ENCODE measurements at regions not wholly inside any gene's neighbourhood (a gene's known extent, or its start where the extent isn't known, plus 50 kb on each side); places are given as distances from the start of the nearest gene placed in this dataset.
A peak's percentile ranks its signal among the peaks of the same experiment; 100 is the strongest.
"Not testable (repeated sequence)": the region's sequence is repeated elsewhere in the genome, so short reads cannot be mapped to it uniquely, and the experiment has no call there.

DNA sequence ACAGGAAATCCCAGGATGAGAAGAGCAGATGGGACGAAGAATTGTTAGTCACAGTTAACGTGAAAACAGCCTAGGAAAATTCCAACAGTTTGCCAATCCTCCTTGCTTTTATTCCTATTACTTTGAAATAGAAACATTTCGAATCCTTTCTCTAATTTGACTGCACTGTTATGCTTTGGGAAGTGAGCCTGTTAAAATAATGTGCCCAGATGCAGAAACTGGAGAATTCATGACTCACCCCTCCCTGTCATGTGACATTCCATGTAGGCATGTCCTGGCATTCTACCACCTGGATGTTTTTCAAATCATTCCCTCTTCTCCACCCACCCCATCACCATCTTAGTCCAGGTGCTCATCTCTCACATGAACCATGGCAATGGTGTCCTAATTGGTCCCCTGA lies 107.3 kb downstream of the MINAR1 start:
- DNase-seq (ENCODE audit: low read depth in 2 of 2), result no peak

DNA sequence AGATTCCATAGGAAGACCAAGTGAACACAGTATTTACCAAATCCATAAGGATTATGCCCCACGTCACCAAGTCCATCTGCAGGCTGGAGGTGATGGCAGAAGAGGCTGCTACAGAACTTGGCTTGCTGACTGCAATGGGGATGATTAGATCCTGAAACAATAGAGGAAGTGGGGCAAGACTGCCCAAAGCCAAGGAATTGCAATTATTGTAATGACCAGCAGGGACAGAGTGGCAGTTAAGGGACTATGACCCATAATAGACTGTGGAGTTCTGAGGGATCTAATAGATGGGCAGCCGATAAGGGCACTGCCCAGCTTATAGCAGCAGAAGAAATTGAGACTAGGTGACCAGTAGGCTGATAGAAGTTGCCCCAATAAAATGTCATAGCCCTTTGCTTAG lies 108.4 kb downstream of the MINAR1 start:
- DNase-seq (ENCODE audit: low read depth in 2 of 2), result no peak

DNA sequence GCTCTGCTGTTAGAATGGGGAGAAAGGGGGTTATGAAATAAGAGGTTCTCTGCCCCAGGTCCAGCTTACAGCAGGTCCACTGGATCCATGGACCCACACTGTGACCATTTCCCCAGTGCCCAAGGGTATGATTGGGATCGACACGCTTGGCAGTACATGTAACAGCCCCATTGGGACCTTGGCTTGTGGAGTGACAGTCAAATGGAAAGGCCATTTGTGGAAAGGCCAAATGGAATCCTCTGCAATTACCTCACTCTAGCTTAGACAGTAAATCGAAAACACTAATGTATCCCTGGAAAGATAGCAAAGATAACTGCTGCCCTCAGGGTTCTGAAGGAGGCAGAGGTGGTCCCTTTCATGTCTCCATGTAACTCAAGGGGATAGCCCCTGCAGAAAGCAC lies 109.1 kb downstream of the MINAR1 start:
- DNase-seq (ENCODE audit: low read depth in 2 of 2), result no peak

DNA sequence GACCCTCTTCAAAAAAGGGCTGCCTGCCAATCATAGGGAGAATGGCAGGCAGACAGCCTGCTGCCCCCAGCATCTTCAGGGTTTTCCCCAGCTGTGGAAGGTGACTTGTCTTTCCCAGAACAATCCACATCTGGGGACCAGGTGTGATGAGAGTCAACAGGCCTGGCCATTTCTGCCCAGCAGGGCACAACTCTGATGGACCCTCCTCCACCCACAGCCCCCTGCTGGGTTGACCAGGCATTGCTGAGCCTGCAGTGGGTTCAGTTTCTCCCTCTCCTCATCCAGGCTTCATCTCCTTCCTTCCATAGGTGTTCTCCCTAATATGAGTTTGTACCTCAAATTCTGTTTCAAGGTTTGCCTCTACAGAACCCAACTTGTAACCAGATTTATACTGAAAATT lies 111.0 kb downstream of the MINAR1 start:
- DNase-seq (ENCODE audit: low read depth in 2 of 2), result no peak

DNA sequence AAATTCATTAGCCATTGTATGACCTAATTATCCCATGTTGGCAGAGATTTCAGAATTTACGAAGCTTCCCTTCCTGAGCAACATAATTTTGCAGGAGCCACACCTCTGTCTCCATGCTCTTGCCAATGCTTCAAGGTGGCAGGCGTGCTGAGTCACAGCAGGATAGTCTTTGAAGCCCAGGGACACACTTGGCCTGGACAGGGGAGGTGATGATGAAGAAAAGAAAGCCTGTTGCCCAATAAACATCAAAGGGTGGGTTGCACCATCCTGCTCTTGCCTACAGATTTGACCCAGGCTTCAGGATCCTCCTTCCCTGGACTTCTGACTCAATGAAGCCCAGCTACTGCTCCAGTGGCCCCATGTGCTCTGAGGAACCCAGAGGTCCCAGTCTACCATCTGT lies 117.1 kb downstream of the MINAR1 start:
- DNase-seq (ENCODE audit: low read depth in 2 of 2), result no peak

DNA sequence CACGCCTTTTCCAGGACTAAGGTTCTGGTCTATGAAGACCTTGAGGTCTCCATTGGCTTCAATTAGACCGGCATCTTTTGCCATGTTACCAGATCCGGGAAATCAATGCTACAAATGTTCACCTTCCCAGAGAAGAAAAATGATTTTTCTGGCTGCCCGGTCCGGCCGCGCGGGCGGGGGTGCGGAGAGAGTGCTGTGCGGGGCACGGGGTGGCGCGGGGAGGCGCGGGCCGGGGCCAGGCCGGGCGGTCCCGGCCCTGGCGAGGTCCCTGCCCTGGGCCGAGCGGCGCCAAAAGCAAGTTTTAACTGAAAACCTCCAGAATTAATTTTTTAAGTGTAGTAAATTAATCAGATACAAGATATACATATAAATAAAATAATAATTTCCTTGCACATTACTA lies 128.2 kb downstream of the MINAR1 start:
- no peak for DNase-seq (ENCODE audit: low read depth in 2 of 2)

DNA sequence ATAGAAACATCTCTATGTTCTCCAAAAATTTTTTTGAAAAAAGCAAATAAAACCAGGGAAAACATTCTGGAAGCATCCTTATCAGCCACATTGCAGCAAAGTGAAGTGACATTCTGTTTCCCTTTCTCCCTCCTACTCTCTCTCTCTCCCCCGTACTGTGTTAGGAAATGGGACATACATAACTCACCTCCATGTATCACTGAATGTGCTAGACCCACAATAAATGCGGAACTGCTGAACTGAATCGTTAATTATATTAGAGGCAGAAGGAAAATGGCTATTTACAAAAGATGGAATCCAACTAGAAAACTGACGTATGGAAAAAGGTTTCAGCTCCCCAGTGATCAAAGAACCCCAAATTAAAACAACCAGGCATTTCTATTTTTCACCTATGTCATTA lies 129.8 kb downstream of the MINAR1 start:
- DNase-seq (ENCODE audit: low read depth in 2 of 2), result no peak

DNA sequence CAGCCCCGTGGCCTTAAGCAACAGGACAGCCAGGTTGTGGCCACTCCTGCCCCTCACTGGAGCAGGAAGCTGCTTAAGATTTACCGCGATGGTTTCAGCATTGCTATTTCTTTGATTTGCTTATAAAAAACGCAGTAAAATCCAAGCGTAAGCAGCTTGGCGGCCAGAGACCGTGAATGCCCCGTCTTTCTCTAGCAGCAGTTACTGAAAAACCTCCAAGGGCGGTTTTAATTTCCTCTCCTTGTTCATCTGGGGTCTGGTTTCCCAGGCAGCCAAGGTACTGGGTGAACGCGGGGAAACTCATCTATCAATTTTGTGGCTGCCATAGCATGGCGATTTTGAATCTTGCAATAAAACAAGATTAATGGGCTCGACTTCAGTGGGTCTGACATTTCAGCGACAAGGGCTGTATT lies 130.3 kb downstream of the MINAR1 start:
- no peak for DNase-seq (ENCODE audit: low read depth in 2 of 2)

DNA sequence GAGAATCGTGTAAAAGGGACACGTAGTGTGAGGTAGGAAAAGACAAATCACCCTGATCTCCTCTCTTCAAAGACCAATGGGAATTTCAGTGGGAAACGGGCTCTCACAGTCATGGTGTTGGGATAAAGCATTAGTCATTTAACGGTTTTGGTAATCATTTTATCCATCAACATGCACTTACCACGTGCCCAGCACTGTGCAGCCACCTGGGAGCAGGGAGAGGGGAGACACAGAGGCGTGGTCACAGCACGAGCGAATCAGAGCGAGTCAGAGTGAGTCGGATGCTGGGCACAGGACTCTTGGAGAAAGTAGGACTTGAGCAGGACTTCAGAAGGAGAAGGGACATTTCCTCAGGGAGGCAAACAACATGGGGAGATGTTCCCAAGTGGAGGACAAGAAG lies 130.8 kb downstream of the MINAR1 start:
- DNase-seq (ENCODE audit: low read depth in 2 of 2), result no peak

DNA sequence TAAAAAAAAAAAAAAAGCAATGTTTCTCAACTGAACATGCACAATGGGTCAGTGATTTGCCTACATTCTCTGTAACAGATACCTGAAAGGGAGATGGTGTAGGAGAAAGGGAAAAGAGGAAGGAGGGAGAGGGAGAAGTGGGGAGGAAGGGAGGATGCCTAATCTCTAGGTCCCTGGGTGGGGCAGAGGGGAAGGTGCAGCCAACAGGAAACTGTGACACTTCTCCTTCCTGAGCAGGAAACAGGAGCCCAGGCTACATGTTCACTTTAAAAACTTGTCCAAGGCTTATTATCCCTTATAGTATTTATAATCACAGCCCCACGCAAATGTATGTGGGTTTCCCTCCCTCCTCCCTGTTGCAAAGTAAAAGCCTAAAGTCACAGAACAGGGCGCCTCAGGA lies 137.9 kb downstream of the MINAR1 start:
- DNase-seq (ENCODE audit: low read depth in 2 of 2), result no peak

DNA sequence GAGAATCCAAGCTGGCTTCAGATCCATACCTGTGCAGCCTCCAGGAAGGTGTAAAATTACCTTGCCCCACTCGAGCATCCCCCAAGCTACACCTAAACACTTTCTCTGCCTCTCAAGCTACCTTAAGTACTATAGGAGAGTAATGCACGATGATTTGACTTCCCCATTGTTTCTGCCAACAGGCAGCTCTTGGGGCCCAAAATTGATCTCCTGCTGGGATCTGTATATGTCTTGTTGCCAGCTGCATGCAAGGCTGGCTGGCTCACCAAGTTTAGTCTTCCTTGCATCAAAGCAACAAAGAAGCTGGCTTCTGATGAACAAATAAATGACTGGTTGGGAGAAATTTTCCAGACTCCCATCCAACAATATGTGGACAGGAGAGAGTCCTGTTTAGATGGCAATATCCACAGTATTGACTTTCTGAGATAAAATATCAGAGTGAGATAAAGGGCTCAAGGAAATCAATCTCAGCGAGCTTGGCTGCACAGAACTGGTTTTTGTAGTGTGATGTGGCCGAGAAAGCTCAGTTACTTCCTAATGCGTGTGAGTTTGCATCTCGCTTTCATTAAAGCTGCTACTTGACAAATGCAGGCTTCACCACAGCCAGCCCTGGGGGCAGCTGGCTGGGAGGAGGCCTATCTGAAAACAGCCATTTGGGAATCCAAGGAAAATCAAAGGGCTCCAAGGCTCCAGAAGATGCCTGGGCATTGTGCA lies 140.7 kb downstream of the MINAR1 start:
- no peak for DNase-seq (ENCODE audit: low read depth in 2 of 2)

DNA sequence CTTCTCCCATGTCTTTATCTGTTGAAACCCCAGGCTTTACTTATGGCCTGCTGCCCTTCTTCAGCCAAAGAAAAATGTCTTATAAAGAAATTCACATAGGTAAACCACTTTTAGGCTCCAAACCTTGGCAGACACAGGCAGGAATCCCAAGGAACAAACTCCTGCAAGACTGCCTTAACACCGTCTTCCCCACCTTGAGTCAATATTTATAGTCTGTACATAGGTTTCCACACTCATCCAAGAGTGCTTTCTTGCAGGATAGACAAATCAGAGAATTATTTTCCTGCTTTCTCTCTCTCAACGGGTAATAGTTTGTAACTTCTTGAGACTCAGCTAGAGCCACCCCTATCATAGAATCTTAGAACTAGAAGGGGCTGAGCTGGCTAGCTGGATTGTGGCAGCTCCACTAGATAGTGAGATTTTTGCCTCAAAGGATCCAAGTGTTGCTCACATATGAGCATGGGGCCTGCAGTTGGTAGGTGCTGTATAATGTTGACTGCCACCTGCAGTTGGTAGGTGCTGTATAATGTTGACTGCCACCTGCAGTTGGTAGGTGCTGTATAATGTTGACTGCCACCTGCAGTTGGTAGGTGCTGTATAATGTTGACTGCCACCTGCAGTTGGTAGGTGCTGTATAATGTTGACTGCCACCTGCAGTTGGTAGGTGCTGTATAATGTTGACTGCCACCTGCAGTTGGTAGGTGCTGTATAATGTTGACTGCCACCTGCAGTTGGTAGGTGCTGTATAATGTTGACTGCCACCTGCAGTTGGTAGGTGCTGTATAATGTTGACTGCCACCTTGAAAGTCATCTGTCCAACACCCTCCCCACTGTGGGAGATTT lies 142.5 kb downstream of the MINAR1 start:
- not testable (repeated sequence) for DNase-seq (ENCODE audit: low read depth in 2 of 2)

DNA sequence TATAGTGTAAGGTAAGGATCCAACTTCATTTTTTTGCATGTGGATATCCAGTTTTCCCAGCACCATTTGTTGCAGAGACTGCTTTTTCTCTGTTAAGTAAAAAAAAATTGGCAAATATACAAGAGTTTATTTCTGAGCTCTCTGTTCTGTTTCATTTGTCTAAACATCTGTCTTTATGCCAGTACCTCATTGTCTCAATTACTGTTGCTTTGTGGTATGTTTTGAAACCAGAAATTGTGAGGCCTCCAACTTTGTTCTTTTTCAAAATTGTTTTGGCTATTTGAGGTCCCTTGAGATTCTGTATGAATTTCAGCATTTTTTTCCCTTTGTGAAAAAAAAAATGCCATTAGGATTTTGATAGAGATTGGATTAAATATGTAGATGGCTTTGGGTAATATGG lies 150.5 kb downstream of the MINAR1 start:
- no peak for DNase-seq (ENCODE audit: low read depth in 2 of 2)

DNA sequence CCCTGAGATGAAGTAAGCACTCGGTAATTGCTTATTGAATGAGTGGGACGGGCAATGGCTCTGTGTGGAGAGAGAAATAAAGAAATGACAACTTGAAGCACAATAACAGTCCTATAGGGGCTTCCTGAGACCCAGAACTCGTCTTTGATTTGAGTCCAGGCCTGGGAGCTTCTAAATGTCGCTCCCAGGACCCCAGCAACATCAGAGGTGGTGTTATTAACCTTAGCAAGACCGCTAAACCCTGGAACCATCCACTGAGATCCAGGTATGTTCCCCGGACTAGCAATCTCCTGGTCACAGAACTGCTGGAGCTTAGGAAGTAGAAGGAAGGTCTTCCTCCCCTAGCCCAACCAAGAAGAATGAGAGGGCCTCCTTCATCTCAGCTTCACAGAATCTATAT lies 160.0 kb downstream of the MINAR1 start:
- no peak for DNase-seq (ENCODE audit: low read depth in 2 of 2)

DNA sequence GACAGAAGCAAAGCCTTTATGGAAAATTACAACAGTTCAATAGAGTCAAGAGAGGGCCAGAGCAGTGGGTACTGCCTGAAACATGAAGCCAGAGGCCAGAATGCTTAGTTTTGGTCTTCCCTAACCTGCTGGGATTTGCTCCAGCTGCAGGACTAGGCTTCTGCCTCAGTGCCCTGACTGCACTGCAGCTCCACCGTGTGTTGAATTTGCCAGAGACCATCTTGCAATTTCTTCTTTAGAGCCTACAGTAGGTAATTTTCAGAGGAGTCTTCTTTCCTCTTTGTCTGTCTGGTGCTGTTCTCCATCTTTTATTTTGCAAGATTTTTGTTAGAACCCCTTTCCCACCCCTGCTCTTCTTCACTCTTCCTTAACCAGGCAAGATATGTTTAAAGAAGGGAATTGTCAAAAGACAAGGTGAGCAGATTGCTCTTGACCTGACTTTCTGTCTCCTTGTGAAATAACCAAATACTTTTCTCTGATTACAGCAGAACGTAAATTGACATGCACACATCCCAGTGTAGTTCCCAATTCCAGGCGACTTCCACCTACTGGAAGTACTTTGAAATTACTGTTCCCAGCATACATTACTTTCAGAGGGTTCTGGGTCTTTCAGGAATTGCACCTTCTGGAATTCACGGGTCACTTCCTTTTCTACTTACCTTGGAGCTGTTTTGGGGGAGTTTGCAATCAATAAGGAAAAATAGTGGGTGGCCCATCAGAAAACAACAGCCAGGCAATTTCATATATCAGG lies 161.2 kb downstream of the MINAR1 start:
- no peak for DNase-seq (ENCODE audit: low read depth in 2 of 2)

DNA sequence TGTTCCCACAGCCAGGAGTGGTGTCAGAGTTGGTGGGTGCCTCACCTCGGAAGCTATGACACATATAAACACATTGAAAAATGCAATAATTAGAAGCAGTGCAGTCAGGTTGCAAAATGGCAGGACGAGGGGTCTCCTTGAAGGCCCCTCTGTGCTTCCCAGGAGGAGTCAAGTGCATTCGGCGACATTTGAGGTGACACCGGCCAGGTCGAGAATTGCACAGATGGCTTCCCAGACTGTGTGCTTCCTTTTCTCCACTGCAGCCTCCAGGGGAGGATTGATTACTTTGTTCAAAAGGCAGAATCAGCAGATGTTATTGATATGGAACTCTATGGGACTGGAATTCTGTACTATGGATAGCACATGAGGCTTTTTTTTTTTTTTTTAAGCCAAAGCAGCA lies 163.2 kb downstream of the MINAR1 start:
- DNase-seq (ENCODE audit: low read depth in 2 of 2), result no peak

DNA sequence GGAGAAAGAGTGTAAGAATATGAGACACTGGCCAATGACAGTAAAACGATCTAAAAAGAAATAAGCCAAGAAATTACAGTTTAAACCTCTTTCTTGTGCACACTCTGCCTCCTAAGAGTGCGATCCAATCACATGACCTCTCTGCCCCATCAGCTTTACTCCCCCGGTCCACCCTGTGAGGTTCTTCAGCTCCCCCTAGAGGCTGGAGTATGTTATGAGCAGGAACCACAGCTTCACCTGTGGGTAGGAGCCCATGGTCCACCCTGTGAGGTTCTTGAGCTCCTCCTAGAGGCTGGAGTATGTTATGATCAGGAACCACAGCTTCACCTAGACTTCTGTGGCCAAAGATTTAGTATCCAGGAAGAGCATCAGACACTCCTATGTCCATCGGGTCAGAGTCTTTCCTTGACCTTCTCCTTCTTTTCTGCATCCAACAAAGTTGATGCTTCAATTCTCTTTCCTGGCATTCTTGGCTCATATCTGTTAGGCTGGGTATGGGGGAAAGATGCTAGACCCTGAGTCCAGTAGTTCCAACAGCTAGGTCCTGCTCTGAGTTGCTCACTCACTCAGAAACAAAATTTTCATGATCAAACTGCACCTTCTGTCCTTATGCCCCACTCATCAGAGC lies 164.0 kb downstream of the MINAR1 start:
- peak; percentile 54 to 74 for DNase-seq (ENCODE audit: low read depth in 2 of 2)

DNA sequence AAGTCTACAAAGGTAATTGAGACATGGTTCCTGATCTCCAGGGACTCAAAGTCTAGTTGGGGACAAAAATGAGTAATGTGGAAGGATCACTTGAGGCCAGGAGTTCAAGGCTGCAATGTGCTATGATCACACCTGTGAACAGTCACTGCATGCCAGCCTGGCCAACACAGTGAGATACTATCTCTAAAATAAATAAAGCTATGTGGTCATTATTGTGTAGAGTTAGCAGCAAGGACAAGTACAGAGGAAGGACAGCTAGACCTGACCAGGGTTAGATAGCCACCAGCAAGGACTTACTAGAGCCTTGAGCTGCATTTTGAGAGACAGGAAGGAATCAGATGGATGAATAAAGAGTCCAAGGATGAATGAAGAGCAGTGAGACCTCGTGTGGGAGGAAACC lies 166.5 kb downstream of the MINAR1 start:
- DNase-seq (ENCODE audit: low read depth in 2 of 2), result no peak

DNA sequence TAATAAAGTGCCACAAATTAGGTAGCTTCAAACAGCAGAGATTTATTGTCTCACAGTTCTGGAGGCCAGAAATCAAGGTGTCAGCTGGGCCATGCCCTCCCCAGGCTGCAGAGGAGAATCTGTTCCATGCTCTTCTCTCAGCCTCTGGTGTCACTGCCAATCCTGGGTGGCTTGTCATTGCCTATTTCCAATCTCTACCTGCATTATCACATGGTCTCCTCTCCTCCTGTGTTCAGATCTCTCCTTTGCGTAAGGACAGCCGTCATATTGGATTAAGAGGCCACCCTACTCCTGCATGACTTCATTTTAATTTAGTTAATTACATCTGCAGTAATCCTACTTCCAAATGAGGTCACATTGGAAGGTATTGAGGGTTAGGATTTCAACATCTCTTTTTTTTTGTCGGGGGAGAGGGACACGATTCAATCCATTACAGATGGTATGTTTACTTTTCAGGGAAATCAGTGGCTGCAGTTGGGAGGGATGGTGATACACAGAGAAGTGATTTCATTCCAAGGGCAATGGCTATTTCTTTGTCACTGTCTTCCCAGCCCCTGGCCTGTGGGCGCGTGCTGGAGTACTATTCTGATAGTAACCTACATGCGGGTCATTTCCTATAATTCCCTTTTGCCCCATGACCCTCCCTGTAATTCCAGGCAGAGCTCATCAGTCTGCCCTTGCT lies 169.4 kb downstream of the MINAR1 start:
- no peak for DNase-seq (ENCODE audit: low read depth in 2 of 2)

DNA sequence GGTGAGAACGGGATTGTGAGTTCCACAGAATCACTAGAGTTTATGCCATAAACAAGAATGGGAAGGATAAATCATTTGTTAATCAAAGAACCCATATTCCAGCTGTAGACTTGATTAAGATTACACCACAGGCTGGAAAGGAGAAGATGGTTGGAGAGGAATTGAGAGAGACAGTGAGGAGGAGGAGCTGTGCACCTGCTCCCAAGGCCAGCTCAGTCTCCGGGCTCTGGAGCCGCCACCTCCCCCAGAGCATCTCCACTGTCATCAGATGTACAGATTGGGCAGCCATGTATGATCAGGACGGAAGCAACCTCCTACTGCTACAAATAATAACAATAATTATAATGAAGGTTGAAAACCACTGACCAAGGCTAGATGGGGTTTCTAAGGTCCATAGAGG lies 170.0 kb downstream of the MINAR1 start:
- no peak for DNase-seq (ENCODE audit: low read depth in 2 of 2)

DNA sequence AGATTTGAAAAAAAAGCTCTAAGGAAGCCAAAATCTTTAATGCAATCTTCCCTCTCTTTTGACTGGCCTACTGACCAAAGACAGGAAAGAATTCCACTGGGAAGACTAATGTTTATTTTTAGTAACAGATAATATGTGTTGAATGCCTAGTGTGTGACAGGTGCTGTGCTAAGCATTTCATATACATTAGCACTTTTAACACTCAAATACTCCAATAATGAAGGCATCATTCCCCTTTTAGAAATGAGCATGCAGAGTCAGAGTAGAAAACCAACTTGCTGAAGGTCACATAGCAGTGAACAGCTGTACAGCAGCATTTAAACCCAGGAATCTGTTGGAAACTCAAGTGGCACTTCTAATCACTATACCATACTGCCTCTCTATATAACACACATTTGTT lies 170.6 kb downstream of the MINAR1 start:
- DNase-seq (ENCODE audit: low read depth in 2 of 2), result no peak

Data from dermis microvascular lymphatic vessel endothelial cell (primary cell).